ENCODE measurements at regions not wholly inside any gene's neighbourhood (a gene's known extent, or its start where the extent isn't known, plus 50 kb on each side); places are given as distances from the start of the nearest gene placed in this dataset.

GRCh38 chr6:138609801-138610430 is 110.6 kb upstream of the NHSL1 start:
- no peak for TF ChIP-seq EZH2 (IDR thresholded peaks at IDR 0.05; ENCODE audit: insufficient read depth, poor library complexity, severe bottlenecking)
- TF ChIP-seq EZH2phosphoT487 (IDR thresholded peaks at IDR 0.05; ENCODE audit: insufficient read depth, low read depth): no peak
